Ovary (tissue), 3 donors: ENCODE measurements at regions not wholly inside any gene's neighbourhood (a gene's known extent, or its start where the extent isn't known, plus 50 kb on each side); places are given as distances from the start of the nearest gene placed in this dataset.

Source experiments
- CTCF ChIP-seq, 3 donors: fragments of 450-650 bp in 2 of 3; fragments of 200-600 bp in 1 of 3; IDR thresholded peaks; one replicate each; pipeline versions ENCODE4 v1.5.1 to v1.8.0; 2016 to 2022; ENCODE audit warnings: antibody characterized with exemption in 3 of 3, mild to moderate bottlenecking in 1 of 3
- POLR2A ChIP-seq: fragments of 450-650 bp; IDR thresholded peaks from one replicate; pipeline ENCODE4 v1.6.1; 2017; ENCODE audit warnings: antibody characterized with exemption, mild to moderate bottlenecking, moderate library complexity
- donor health status: DM: no; HTN: no; CAD: no.

GRCh38 chr2:131682122-131682944 is 154.6 kb downstream of the CCDC74A start:
- peak in 1 of 3 donors; percentile 23 for TF ChIP-seq CTCF (IDR thresholded peaks at IDR 0.05)
- TF ChIP-seq POLR2A, result no peak
